Karpas-422 (cell line): ENCODE measurements at regions not wholly inside any gene's neighbourhood (a gene's known extent, or its start where the extent isn't known, plus 50 kb on each side); places are given as distances from the start of the nearest gene placed in this dataset.
"Not testable (repeated sequence)": the region's sequence is repeated elsewhere in the genome, so short reads cannot be mapped to it uniquely, and the experiment has no call there.

Experiments
- DNase-seq: peaks from one replicate; pipeline ENCODE4 v3.0.0-alpha.2; 2015
- H2AFZ ChIP-seq: fragments of 200-600 bp; sonication (generic); 2 replicates; pipeline ENCODE4 v1.6.1; 2014; ENCODE audit warnings: antibody characterized with exemption, low read length, mixed read lengths
- H3K27ac ChIP-seq: fragments of 200-600 bp; sonication (generic); 2 replicates; pipeline ENCODE4 v1.5.1; 2014; ENCODE audit warnings: mild to moderate bottlenecking, low read length, moderate library complexity
- H3K27me3 ChIP-seq: fragments of 200-600 bp; sonication (generic); 2 replicates; pipeline ENCODE4 v1.6.1; 2014; ENCODE audit warnings: low read length, mixed read lengths
- H3K36me3 ChIP-seq: fragments of 200-600 bp; sonication (generic); 2 replicates; pipeline ENCODE4 v1.6.1; 2014; ENCODE audit warnings: low read length, mixed read lengths; ENCODE audit not compliant: insufficient read depth
- H3K4me1 ChIP-seq: fragments of 200-600 bp; sonication (generic); 2 replicates; pipeline ENCODE4 v1.6.1; 2014; ENCODE audit warnings: mild to moderate bottlenecking, low read length, mixed read lengths
- H3K4me2 ChIP-seq: fragments of 200-600 bp; sonication (generic); 2 replicates; pipeline ENCODE4 v1.6.1; 2014; ENCODE audit warnings: low read length, low read depth, mild to moderate bottlenecking; ENCODE audit not compliant: poor library complexity, severe bottlenecking
- H3K4me3 ChIP-seq: fragments of 200-600 bp; sonication (generic); 2 replicates; pipeline ENCODE4 v1.5.1; 2014; ENCODE audit warnings: mild to moderate bottlenecking, antibody characterized with exemption, low read length, mixed read lengths
- H3K79me2 ChIP-seq: fragments of 200-600 bp; sonication (generic); 2 replicates; pipeline ENCODE4 v1.6.1; 2014; ENCODE audit warnings: mild to moderate bottlenecking, low read length, mixed read lengths
- H3K9ac ChIP-seq: fragments of 200-600 bp; sonication (generic); 2 replicates; pipeline ENCODE4 v1.6.0; 2014; ENCODE audit warnings: low read length
- H3K9me2 ChIP-seq: fragments of 200-600 bp; sonication (generic), shearing (Covaris generic); replicated peaks from 2 replicates; pipeline ENCODE4 v1.6.0; 2014; ENCODE audit warnings: mild to moderate bottlenecking, low read length, moderate library complexity; ENCODE audit not compliant: insufficient read depth
- H3K9me3 ChIP-seq: fragments of 300-700, 200-600 bp; sonication (generic); 2 replicates; pipeline ENCODE4 v1.6.1; 2014; ENCODE audit warnings: low read length, mixed read lengths
- H4K20me1 ChIP-seq: fragments of 200-600 bp; sonication (generic); 2 replicates; pipeline ENCODE4 v1.6.1; 2014; ENCODE audit warnings: mild to moderate bottlenecking, antibody characterized with exemption, low read length, low read depth; ENCODE audit not compliant: insufficient read depth

GRCh38 chr11:13218685-13219084 is 58.9 kb upstream of the BMAL1 start:
- H3K9me3 ChIP-seq: not testable (repeated sequence)

DNA sequence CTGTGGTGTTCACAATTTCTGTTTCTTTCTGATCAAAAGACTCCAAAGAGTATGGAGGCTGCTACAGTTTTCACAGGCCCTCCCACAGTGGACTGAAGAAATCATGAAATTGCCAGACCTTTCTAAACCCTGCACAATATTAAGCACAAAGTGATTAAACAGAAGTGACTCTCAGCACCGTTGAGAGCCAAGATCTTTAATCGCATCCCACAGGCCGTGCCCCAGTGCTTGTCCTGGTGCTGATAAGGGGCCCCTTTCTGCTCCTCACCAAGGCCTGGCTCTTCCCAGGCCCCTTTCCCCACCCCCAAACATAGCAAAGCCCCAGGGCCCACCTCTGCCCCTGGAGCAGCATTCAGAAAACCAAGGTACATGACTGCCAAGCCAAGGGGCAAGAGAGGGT is 57.4 kb upstream of the BMAL1 start:
- Histone ChIP-seq H3K27ac (no peak overlapping the region), H3K79me2 (no peaks in the 10 kb centered on the region), H3K9ac (no peak overlapping the region), H3K4me3 (no peak overlapping the region), H3K9me2 (no peaks in the 10 kb centered on the region), H4K20me1 (no peaks in the 10 kb centered on the region), H2AFZ (no peak overlapping the region), H3K27me3 (no peaks in the 10 kb centered on the region), H3K4me1 (no peaks in the 10 kb centered on the region), H3K9me3 (no peaks in the 10 kb centered on the region), H3K36me3 (no peaks in the 10 kb centered on the region), H3K4me2 (no peak overlapping the region)
- DNase-seq: no peak

More at GRCh38 chr11:13218685-13219084, 58.9 kb upstream of the BMAL1 start:
- not testable (repeated sequence) for H3K9ac ChIP-seq, H3K4me3 ChIP-seq, H3K4me2 ChIP-seq, H3K27ac ChIP-seq, H3K4me1 ChIP-seq, H3K9me2 ChIP-seq, H2AFZ ChIP-seq, DNase-seq, H3K36me3 ChIP-seq, H3K27me3 ChIP-seq, H3K79me2 ChIP-seq, H4K20me1 ChIP-seq

- no peaks in the 10 kb centered on the region for H3K79me2 ChIP-seq
- H3K9me2 ChIP-seq: no peaks in the 10 kb centered on the region
- DNase-seq: no peak
- no peak overlapping the region for H3K4me3 ChIP-seq
- no peak overlapping the region for H3K9ac ChIP-seq
- H3K36me3 ChIP-seq: no peaks in the 10 kb centered on the region
- H3K27me3 ChIP-seq: no peaks in the 10 kb centered on the region
- H3K4me1 ChIP-seq: no peaks in the 10 kb centered on the region
- H3K9me3 ChIP-seq: no peaks in the 10 kb centered on the region
- H4K20me1 ChIP-seq: no peaks in the 10 kb centered on the region
- H3K27ac ChIP-seq: no peak overlapping the region
- no peak overlapping the region for H2AFZ ChIP-seq
- H3K4me2 ChIP-seq: no peak overlapping the region
These were observed 55.9 kb upstream of the BMAL1 start for GRCh38 chr11:13221722-13222121.

GRCh38 chr11:13222285-13222684 is 55.3 kb upstream of the BMAL1 start:
- DNase-seq: no peak
- H3K4me2 ChIP-seq: no peak overlapping the region
- H4K20me1 ChIP-seq: no peaks in the 10 kb centered on the region
- no peak overlapping the region for H3K9ac ChIP-seq
- H3K4me1 ChIP-seq: no peaks in the 10 kb centered on the region
- no peaks in the 10 kb centered on the region for H3K36me3 ChIP-seq
- no peaks in the 10 kb centered on the region for H3K27me3 ChIP-seq
- no peak overlapping the region for H3K27ac ChIP-seq
- H3K79me2 ChIP-seq: no peaks in the 10 kb centered on the region
- H2AFZ ChIP-seq: no peak overlapping the region
- H3K9me3 ChIP-seq: no peaks in the 10 kb centered on the region
- no peaks in the 10 kb centered on the region for H3K9me2 ChIP-seq
- H3K4me3 ChIP-seq: no peak overlapping the region

GRCh38 chr11:13223112-13223511 is 54.5 kb upstream of the BMAL1 start:
- no peak overlapping the region for H3K4me3 ChIP-seq
- no peaks in the 10 kb centered on the region for H3K36me3 ChIP-seq
- H3K4me1 ChIP-seq: no peaks in the 10 kb centered on the region
- H3K27me3 ChIP-seq: no peaks in the 10 kb centered on the region
- H4K20me1 ChIP-seq: no peaks in the 10 kb centered on the region
- no peaks in the 10 kb centered on the region for H3K79me2 ChIP-seq
- no peaks in the 10 kb centered on the region for H3K9me3 ChIP-seq
- H3K27ac ChIP-seq: no peak overlapping the region
- no peak overlapping the region for H3K4me2 ChIP-seq
- no peaks in the 10 kb centered on the region for H3K9me2 ChIP-seq
- no peak overlapping the region for H2AFZ ChIP-seq
- DNase-seq: no peak
- no peak overlapping the region for H3K9ac ChIP-seq

DNA sequence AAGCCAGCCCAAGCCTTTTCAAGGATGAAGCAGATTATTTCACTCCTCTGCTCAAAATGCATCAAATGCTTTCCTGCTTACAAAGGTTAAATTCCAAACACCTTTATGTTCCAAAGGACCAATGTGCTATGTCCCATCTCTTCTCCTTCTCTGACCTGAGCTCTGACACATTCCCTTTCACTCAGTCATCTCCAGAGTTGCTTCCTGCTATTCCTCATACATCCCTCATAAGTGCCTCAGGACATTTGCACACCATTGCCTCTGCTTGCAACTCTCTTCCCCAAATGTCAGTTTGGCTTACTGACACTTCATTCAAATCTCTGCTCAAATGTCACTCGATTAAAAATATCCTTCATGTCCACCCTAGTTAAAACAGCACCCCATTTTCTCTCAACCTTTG is 53.3 kb upstream of the BMAL1 start:
- no peaks in the 10 kb centered on the region for H4K20me1 ChIP-seq
- no peak overlapping the region for H3K4me2 ChIP-seq
- DNase-seq: no peak
- H3K4me1 ChIP-seq: no peaks in the 10 kb centered on the region
- H3K9me2 ChIP-seq: no peaks in the 10 kb centered on the region
- no peaks in the 10 kb centered on the region for H3K9me3 ChIP-seq
- no peaks in the 10 kb centered on the region for H3K79me2 ChIP-seq
- no peak overlapping the region for H2AFZ ChIP-seq
- no peak overlapping the region for H3K27ac ChIP-seq
- H3K4me3 ChIP-seq: no peak overlapping the region
- H3K27me3 ChIP-seq: no peaks in the 10 kb centered on the region
- H3K36me3 ChIP-seq: no peaks in the 10 kb centered on the region
- H3K9ac ChIP-seq: no peak overlapping the region

DNA sequence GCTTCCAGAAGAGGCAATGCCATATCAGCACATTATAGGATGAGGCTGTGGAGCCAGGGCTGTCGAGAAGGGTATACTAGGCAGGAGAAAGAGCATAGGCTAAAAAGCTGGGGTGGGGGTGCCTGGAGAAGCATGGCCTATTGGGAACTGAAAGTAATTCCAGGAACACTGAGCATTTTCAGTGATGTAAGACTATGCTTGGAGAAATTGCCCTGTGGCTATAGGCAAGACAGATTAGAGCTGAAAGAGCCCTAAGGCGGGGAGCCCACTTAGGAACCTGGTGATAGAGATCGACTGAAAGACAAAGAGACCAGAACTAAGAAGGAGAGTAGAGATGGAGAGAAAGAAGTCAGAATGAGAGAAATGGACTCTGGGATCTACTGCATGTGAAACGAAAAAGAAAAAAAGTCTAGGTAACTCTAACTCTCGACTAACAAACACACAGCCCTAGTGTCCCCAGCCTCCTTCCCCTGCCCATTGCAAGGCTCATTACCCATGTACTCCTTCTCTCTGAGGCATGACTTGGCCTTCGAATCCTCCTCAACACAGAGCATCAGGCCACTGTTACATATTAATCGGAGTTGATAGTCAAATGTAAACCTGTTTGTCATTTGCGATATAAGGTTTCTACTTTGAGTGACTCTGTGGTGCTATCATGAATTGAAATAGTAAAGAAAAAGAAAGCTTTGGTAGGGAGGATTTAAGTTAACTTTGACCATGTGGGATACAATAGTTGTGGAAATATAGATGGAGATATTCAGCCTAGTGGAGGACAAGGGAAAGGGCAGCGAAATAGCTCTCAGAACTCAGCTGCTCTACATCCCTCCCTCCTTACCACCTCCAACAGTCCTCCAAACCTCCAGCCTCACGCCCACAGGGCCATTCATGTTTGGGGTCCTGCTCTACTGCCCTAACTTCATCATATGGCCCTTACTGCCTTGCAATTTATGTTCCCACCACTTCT is 52.3 kb upstream of the BMAL1 start:
- H3K9me3 ChIP-seq: no peaks in the 10 kb centered on the region
- no peaks in the 10 kb centered on the region for H3K9me2 ChIP-seq
- no peak overlapping the region for H3K27ac ChIP-seq
- no peak overlapping the region for H3K4me3 ChIP-seq
- H3K9ac ChIP-seq: no peak overlapping the region
- no peaks in the 10 kb centered on the region for H3K4me1 ChIP-seq
- H4K20me1 ChIP-seq: no peaks in the 10 kb centered on the region
- no peak for DNase-seq
- H3K36me3 ChIP-seq: no peaks in the 10 kb centered on the region
- no peaks in the 10 kb centered on the region for H3K79me2 ChIP-seq
- no peak overlapping the region for H2AFZ ChIP-seq
- no peaks in the 10 kb centered on the region for H3K27me3 ChIP-seq
- H3K4me2 ChIP-seq: no peak overlapping the region

GRCh38 chr11:13227676-13228255 is 49.8 kb upstream of the BMAL1 start:
- no peak overlapping the region for H3K9ac ChIP-seq
- DNase-seq: no peak
- no peaks in the 10 kb centered on the region for H3K36me3 ChIP-seq
- H3K9me2 ChIP-seq: no peaks in the 10 kb centered on the region
- no peaks in the 10 kb centered on the region for H4K20me1 ChIP-seq
- no peaks in the 10 kb centered on the region for H3K79me2 ChIP-seq
- H3K27ac ChIP-seq: no peak overlapping the region
- H2AFZ ChIP-seq: no peak overlapping the region
- no peak overlapping the region for H3K4me2 ChIP-seq
- no peaks in the 10 kb centered on the region for H3K27me3 ChIP-seq
- H3K4me3 ChIP-seq: no peak overlapping the region
- no peaks in the 10 kb centered on the region for H3K4me1 ChIP-seq
- no peaks in the 10 kb centered on the region for H3K9me3 ChIP-seq
